T-helper 1 cell (primary cell): ENCODE measurements at regions not wholly inside any gene's neighbourhood (a gene's known extent, or its start where the extent isn't known, plus 50 kb on each side); places are given as distances from the start of the nearest gene placed in this dataset.

Experiments used
- DNase-seq, 5 donors: peaks; one replicate each; pipeline ENCODE4 v3.0.0-alpha.2; 2012 to 2020

DNA sequence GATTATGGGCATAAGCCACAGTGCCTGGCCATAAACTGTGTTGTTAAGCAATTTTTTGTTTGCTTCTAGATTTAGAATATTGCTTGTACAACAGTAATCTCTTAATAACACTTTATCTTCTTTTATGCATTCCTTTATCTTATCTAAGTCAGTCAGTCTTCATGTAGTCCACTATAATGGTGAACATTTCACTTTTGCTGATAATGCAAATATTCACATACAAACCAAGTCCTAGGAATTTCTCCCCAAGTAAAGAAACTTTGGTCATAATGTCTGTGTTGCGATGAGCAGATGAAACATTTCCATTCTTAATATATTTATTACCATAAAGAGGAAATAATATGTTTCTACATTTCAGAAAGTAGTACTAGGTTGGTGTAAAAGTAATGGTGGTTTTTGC is 765.8 kb upstream of the ARRDC4 start:
- no peak for DNase-seq

DNA sequence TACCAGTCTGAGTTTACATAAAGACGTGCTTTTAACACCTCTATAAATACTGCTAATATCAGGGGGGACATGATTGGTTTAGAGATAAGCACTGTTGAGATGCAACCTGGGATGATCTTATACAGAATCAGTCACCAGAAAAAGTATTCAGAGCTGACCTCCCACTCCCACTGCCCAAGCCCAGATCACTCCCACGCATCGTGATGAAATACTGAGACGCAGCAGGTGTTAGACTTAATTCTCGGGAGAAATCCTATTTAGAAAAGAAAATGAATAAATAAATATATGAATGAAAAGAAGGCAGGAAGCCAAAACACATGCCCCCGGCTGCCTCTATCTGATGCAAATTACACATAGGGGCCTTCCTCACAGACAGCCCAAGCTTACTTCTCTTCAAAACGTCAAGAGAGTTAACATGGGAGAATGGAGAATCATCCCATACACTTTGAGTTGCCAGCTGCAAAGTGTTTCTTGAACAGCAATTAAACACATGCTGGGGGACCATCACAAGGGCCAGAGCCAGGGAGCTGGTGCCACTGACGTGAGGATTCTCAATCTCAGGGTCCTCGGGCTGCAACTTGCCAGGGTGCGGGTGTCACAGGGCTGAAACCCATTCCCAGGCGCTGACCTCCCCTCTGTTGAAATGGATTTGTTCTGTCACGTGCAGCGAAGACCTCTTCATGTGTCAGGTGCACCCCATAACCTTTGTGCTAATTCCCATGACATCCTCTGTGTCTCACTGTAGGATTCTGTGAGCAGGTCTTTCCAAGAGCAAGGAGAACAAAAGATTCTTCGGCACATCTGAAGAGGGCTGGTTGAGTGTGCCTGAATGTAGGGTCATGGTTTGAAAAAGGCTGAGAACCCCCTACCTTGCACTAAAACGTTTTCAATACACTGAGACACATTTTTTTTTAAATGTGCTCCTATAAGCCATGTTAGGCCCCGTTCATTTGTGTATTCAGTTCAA is 764.2 kb upstream of the ARRDC4 start:
- DNase-seq: no peak

DNA sequence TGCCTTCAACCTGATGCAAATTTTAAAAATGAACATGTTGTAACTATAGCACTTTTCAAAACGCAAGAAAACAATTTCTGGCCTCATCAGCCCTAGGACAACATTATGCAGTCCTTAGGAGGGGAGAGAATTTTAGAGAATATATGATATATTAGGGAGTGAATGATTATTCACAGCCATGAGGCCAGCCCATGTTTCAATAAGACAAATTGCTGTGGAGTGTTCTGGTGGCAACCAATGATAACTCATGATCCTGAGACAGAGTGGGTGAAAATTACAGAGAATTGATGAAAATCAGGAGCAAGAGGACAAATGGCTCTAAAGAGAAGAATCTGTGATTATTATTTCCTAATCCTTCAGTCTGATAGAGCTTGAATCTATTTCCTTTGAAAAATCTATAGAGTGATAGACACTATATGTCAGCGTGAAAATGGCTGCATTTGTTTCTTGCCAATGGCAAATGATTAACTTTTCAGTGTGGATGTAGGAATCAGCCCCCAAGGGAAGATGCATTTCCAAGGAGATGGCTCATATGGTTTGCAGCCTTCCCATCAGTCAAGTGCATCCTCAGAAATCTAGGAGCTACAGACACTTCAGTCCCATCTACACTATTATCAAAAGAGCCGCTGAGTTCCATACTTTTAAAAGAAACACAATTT is 761.0 kb upstream of the ARRDC4 start:
- no peak for DNase-seq

DNA sequence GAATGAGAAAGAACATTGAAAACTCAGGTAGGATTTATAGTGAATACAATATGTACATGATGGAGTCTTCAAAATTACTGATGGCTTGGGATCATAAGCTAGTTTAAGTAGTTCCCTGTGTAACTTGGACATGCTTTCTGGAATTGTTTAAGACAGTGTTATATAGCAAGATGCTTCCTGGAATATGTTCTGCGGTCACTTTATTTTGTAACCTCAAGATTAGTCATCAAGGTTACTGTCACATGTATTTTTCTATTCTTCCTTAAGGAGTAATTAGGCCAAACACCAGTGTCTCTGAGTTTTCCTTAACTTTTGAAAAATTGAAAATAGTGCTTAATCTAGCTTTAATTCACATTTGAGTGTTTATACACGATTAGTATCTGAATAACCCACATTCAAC is 760.3 kb upstream of the ARRDC4 start:
- no peak for DNase-seq

DNA sequence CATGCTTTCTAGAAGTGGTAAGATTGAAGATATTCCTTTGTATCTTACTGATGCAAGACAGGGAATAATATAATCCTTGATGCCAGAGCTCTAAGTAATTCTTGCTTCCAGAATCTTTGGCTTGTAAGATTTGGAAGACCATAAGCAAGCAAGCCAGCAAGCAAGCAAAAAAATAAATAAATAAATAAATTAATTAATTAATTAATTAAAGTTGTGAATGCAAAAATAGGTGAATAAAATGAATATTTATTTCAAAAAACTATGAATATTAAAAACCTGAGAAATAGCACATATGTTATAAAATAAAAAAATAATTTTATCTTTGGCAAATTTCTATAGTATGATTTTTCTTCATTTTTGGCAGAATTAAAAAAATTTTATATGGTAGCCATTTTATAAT is 750.2 kb upstream of the ARRDC4 start:
- no peak for DNase-seq

DNA sequence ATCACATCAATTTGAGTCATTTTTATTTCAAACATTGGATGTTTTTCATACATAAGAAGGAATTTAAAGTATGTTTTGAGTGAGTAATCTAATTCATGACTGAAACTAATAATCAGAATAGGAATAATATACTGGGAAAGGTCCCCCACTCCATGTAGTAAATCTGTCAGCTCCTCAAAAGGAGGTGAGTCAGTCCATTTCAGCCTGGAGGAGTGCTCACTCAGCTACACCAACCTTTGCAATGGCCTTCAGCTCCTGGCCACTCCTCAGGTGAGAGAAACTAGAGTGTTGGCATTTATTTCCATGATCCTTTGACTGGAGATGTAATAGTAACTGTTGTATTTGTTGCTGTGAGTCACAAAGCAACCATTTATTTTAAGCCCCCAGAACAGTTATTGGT is 744.9 kb upstream of the ARRDC4 start:
- no peak for DNase-seq

DNA sequence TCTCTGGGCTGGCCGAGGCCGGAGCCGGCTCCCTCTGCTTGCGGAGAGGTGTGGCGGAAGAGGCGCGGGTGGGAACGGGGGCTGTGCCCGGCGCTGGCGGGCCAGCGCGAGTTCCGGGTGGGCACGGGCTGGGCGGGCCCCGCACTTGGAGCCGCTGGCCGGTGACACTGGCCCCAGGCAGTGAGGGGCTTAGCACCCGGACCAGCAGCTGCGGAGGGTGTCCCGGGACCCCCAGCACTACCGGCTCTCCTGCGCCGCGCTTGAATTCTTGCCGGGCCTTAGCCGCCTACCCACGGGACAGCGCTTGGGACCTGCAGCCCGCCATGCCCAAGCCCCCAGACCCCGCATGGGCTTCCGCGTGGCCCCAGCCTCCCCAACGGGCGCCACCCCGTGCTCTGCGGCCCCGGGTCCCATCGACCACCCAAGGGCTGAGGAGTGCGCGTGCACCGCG is 736.3 kb upstream of the ARRDC4 start:
- DNase-seq: no peak

DNA sequence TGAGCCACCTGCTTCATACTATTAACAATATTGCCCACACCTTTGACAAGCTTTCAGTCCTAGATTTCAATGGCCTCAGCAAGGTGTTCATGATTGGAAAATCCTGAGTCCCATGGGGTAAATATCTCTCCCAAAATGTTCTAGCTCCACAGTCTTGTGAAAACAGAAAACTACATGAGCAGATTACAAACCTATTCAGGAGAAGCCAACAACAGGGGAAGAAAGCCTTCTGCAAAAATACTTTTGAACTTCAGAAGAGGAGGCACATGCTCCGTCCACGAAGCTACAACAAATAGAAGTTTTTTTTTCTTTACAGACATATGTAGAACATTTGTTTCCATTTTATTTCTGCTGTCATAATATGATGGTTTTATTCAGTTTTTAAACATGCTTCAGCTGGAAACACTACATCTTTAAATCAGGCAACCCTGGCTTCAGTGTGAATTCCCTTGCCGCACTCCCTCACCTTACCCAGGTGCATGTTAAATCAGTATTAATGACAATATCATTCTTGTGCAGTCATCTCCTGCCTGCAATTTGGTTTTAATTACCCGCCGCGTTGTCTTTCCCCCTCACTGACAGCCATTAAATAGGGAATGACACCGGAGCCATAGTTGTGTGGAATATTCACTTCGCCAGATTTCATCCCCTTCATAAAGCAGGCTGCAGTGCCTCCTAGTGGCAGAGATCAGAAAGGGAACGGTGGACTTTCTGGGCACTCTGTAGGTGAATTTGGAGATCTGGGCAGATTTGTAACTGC is 725.5 kb upstream of the ARRDC4 start:
- peak in 1 of 5 donors; percentile 4 for DNase-seq

DNA sequence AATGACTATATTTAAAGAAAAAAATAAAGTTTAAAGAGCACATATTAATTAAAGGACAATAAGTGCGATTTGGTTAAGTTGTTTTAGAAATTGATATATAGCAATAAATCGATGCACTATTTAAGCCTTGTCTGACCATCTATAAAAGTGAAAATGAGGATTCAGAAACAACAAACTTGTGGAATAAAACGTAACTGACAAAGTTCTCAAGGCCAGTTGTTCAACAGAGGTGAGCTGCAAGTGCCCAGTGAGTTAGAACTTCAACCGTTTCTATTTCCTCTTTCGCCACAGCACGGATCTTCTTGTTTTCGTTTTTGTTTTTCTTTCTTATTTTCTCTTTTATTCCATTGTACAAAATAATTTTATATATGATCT is 724.9 kb upstream of the ARRDC4 start:
- DNase-seq: no peak

DNA sequence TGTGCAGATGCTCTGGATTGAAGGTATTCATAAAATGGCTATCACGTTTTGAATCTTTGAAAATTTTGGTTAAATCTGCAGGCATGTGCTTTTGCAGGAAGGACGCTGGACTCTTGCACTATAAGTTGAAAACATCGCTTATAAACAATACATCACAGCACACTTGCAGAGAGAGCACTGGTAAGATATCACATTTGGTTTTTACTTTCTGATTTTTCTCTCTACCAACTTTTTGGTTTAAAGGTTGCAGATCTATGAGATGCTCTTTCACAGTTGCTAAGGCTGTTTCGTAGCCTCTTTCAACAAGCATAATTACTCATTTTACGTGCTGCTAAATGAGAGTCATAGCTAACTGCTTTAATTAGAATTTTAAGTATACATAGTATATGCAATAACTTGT is 724.4 kb upstream of the ARRDC4 start:
- no peak for DNase-seq

DNA sequence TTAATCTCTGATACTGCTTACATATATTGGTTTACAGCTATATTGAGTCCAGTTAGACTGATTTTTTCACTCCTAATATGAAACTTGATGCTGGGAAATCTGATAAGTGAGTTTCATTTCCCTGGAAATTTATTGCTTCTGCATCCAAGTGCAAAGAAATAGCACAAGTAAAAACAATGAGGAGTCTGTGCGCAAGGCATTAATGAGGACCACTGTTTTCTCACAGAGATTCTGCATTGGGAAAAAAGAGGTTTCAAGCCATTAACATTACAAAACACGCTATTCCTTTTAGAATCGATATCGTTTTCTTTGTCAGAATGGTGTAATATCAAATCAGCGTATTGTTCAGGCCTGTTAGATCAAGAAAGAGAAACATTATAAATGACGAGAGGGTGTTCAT is 723.3 kb upstream of the ARRDC4 start:
- DNase-seq: no peak

DNA sequence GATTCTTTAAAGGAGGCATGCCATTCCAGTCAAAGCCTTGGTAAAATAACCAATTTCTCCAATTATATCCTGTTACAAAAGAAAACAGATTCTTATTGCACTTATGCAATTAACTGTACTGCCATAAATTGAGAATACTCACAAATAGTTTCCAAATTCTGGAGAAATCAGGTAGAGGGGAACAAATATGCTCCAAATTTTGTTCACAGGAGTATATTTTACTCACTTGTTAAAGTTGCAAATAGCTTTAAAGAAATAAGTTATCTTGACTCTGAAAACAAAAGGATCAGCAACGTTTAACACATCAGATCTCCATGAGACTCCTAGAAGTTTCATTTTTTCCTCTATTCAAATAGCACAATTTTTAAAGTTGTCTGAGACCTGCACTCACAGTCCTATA is 712.1 kb upstream of the ARRDC4 start:
- DNase-seq: no peak

DNA sequence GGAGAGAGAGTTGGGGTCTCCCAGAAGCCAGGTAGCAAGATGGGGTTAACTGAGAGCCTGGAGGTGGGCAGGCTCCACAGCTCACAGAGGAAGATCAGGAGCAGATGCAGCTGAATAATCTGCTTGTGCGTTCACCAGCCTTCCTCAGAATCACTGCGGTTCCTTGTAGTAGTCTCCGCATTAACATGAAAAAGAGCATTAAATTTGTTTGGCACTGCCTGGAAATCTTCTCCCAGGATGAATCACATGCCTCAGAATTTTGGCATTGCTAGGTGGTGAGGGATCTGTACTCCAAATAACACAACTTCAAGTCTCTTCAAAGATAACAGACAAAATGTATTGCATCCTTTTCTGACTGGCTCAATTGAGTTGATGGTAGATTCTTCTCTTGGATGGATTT is 700.6 kb upstream of the ARRDC4 start:
- no peak for DNase-seq

DNA sequence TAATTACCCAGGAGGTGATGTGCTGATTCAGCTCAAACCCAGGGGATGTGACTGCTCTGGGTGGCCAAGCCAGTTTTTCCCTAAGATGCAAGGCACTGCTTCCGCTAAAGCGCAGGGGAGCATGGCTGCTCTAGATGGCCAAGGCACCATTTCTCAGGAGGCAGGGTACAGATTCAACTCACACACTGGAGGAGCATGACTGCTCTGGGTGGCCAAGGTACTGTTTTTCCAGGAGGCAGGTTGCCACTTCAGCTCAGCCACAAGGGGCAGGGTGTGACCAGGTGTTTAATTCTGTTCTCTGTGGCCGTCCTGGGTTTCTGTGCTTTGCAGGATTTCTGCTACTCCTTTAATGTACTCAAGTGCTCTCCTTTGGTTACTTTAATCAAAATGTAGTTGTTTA is 659.3 kb upstream of the ARRDC4 start:
- DNase-seq: no peak

DNA sequence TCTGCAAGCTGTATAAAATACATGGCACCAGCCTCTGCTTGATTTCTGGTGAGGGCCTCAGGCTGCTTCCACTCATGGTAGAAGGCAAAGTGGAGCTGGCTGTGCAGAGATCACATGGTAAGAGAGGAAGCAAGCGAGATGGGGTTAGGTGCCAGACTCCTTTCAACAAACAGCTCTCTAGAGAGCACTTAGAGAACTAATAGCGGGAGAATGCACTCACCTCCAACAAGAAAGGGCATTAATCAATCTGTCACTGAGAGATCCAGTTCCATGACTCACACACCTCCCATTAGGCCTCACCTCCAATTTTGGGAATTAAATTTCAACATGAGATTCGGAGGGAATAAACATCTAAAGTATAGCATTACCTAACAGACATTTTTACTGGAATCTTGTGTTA is 644.1 kb upstream of the ARRDC4 start:
- DNase-seq: no peak

DNA sequence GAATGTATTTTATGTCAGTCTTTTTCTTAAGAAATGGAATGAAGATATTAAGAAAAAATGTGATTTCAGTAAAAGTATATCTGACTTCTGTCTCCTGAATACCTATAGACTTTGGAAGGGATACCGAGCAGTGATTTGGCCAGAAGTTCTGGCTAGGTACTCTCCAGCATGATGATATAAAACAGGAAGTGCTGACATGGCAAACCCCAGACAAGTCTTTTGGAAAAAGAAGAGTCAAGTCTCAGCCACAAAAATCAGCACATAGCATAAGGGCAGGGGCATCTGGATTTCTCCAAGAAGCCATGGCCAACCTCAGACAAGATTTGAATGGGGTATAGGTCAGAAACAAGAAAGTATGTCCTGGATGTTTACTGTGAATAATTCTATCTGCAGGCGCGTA is 643.3 kb upstream of the ARRDC4 start:
- DNase-seq: no peak

DNA sequence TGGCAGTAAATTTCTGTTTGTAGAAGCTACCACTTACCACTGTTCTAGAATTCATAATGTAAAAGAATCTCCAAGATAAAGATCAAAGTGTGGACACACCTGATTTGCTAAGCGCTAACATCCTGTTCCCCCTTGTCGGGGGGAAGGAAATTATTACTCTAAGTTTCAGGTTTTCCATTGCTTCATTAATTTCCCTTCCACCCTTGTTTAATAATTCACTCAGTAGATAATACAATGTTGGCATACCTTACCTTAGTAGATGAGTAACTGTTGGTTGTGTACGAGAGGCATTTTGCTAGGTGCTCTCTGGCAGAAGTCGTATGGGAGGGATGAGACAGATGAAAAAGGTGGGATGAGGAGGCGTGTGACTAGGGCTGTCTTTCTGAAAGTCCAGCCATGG is 641.2 kb upstream of the ARRDC4 start:
- DNase-seq: no peak

DNA sequence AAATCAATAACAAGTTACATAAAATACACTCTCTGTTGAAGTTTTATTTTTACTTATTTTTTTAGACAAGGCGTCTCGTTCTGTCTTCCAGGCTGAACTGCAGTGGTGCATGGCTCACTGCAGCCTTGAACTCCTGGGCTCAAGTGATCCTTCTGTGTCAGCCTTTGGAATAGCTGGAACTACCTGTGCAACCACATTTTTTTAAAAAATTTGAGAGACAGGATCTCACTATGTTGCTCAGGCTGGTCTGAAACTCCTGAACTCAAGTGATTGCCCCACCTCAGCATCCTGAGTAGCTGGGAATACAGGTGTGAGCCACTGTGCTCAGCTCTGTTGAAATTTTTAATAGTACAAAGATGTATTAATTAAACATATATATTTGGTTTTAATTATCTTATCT is 614.3 kb upstream of the ARRDC4 start:
- no peak for DNase-seq

DNA sequence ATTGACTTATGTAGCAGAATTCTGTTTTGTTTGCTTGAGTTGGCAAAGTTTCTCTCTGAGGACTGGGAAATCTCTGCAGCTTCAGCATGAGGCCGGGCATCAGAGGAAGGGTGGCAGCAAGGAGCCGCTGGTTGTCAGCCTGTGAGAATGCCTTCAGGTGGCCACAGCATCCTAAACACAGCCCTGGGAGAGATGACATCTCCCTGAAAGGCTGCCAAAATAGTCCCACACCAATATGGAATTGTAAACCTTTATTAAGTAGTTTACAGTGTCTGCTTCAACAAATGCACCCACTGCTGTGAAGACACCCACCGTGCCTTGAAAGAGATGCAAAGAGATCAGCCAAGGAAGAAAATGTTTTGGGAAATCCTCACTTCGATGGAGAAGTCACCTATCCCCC is 609.7 kb upstream of the ARRDC4 start:
- DNase-seq: no peak

DNA sequence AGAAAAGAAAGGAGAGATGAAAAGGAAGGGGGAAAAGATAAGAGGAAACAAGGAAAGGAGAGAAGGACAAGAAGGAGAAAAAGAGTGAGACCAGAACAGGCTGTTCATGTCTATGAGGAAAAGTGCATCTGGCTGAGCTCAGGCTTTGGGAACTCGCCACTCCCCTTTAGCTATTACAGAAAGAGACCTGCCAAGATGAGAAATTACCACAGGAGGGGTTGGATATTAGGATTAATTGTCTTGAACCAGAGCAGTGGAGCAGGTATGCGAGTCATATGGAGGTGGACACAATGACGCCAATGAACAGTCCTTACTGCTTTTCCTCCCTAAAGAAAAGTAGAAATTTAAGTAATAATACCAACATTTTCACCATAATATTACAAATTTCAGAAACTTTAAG is 577.0 kb upstream of the ARRDC4 start:
- no peak for DNase-seq

DNA sequence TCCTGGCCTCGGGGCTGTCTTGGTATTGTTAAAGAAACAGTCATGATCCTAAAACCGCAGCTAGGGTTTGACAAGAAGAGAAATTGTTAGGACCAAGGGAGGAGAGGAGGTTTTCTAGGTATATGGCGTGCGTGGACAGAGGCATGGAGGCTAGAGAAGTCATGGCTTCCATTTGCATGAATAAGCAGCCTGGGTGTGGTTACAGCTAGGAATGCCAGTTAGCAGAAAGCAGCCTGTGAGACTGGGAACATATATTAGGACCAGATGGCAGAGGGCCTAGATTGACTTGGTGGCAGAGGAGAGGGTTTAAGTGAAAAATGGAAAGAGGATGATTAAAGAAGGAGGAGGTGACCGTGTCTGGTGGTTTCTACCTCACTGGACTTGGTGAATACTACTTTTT is 573.6 kb upstream of the ARRDC4 start:
- no peak for DNase-seq

DNA sequence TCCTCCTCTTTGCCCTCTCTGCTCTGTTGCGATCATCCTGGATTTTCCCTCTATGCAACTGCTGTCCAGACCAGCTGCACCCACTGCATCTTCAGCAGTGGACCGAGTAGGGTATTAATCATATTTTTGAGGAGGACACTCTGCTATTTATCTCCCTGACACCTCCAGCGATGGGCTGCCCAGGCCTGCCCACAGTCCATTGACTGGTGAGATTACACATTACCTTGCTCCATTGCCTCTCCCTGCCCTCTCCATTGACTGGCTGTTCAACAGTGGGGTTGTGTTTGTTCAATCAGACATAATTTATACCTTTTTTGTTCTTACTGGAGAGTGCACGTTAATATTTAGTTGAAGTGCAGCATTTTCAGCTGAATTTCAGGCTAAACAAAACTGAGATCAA is 559.3 kb upstream of the ARRDC4 start:
- no peak for DNase-seq

DNA sequence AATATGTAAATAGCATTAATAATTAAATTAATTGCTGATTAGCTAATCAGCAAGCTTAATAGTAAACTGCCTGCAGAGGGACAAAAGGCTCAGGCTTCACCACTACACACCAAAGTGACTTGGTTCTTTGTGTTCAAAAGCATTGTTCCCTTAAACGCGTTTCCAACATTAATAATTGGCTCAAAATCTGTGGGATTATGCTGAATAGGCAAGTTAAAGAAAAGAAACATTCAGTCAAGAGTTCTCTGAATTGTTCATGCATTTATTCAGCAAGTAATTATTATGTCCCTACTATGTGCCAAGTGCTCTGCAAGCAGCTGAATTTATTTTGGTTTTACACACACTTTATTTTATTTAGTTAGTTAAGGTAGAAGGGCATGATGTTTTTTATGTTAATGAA is 558.5 kb upstream of the ARRDC4 start:
- no peak for DNase-seq

DNA sequence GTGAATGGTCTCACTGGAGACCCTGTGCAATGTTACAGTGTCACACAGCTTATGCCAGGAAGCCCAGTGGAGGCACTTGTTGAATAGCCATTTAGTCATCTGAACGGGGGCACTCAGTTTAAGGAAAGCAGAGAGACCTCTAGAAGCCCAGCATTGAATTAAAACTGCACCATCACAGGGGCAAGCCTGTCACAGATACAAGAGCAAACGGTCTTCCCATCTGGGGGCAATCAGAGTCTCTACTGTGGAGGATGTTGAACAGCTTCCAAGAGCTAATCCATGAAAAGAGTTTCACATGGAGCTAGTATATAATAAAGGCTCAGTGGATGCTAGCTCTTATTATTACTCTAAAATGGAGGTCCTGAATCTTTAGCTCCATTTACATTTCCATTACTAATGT is 553.7 kb upstream of the ARRDC4 start:
- no peak for DNase-seq
